GM12875 (cell line): ENCODE measurements at regions not wholly inside any gene's neighbourhood (a gene's known extent, or its start where the extent isn't known, plus 50 kb on each side); places are given as distances from the start of the nearest gene placed in this dataset.

ENCODE experiments used
- H3K4me3 ChIP-seq: one replicate; pipeline ENCODE4 v1.5.1; 2011; ENCODE audit warnings: low read depth, low read length, control low read depth
- TF ChIP-seq, protein P1 (sequence below): IDR thresholded peaks from 2 replicates; pipeline ENCODE4 v1.5.1; 2011; ENCODE audit warnings: low read depth, mild to moderate bottlenecking, control low read depth, inconsistent platforms, low read length, moderate library complexity, borderline replicate concordance; ENCODE audit not compliant: insufficient read depth

DNA sequence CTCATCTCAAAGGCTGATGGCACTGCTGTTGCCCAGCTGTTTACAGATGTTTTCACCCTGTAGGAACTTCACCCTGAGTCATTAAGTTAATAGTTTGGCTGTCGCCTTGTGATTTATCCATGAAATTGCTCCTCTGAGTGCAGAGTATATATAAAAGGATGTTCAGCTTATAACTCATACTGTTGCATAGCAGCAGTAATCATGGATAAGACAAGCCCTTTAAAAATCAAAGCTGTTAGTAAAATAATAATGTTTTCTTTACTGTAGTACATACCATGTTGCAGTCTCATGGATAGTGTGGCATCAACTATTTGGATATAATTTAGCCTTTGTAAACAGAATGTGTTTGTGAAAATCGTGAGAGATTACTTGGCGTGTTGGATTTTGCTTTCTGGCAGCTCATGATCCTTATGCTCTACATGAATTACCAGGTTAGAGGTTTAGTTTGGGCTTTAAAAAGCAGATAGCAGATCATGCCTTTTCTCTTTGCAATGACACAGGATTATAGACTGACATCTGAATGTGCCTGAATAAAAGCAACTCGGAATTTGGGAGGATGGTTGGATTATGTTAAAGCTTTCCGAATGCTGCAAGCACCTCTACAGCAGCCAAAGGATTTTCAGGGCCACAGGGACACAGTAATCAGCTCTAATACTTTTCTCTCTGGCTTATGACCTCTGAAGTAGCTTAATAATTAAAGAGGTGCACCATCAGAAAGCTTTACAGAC, 279.7 kb upstream of the ATP2B1 start:
- TF ChIP-seq, protein P1, sequence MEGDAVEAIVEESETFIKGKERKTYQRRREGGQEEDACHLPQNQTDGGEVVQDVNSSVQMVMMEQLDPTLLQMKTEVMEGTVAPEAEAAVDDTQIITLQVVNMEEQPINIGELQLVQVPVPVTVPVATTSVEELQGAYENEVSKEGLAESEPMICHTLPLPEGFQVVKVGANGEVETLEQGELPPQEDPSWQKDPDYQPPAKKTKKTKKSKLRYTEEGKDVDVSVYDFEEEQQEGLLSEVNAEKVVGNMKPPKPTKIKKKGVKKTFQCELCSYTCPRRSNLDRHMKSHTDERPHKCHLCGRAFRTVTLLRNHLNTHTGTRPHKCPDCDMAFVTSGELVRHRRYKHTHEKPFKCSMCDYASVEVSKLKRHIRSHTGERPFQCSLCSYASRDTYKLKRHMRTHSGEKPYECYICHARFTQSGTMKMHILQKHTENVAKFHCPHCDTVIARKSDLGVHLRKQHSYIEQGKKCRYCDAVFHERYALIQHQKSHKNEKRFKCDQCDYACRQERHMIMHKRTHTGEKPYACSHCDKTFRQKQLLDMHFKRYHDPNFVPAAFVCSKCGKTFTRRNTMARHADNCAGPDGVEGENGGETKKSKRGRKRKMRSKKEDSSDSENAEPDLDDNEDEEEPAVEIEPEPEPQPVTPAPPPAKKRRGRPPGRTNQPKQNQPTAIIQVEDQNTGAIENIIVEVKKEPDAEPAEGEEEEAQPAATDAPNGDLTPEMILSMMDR: no peak

DNA sequence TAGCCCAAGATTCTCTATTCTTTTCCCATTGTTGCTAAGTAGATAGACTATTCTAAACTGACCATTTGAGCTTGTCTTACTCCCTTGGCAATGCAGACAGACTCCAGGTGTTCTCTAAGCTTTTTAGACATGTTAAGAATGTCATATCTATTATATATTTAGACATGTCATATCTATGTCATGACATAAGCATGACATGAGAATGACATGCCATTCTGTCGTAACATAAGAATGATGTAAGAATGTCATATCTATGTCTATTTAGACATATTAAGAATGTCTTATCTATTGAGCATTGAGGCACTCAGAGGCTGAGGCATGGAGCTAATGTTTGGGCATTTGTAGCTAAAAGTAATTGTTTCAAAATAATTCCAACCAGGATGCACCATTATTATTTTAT, 277.3 kb upstream of the ATP2B1 start:
- H3K4me3 ChIP-seq: no peak overlapping the region
- TF ChIP-seq, protein P1: no peak

More for the DNA sequence above, 279.7 kb upstream of the ATP2B1 start:
- no peak overlapping the region for H3K4me3 ChIP-seq

DNA sequence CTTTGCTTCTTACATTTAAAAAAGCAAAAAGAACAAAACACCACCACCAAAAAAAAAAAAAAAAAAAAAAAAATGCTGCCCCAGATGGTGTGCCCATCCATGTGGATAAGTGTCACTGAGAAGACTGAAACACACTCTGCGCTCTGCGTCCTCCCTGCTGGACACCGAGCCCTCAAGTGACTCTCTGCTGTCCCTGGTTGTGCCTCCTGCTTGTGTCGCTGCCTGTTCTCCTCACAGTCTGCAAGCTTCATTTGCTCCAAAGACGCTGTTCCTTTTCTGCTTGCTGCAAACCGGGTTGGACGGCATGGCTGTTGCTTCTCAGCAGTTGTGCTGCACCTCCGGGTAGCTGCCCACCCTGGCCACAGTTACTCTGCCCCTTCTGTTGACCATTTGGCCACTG, 276.2 kb upstream of the ATP2B1 start:
- TF ChIP-seq, protein P1: no peak
- H3K4me3 ChIP-seq: no peak overlapping the region

DNA sequence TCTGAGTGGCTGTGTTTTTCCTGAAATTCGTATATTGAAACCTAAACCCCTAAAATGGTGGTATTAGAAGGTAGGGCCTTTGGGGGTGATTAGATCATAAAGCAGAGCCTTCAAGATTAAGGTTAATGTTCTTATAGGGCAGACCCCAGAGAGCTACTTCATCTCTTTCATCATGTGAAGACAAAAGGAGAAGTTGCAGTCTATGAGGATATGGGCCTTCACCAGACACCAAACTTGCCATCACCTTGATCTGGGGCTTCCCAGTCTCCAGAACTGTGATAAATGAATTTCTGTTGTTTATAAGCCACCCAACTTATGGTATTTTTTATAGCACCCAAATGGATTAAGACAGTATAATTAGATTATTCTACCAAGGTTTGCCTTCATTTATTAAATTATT, 275.0 kb upstream of the ATP2B1 start:
- TF ChIP-seq, protein P1: no peak
- no peak overlapping the region for H3K4me3 ChIP-seq

DNA sequence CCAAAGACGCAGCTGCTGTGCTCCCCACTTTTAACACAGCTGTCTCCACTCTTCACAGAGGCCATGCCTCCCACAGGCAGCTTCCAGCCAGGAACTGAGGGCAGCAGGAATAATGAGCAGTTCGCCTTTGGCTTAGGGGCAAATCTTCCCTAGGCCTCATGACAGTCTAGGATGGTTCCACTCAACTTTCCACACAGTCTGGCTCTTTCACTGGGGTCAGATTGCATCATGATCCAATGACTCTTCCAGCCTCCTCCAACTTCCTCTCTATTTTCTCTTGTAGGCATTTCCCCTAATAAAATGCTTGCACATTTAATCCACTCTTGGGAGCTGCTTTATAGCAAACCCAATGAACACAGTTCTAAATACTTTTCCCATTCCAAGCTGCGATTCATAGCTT, 271.6 kb upstream of the ATP2B1 start:
- no peak overlapping the region for H3K4me3 ChIP-seq
- TF ChIP-seq, protein P1: no peak

DNA sequence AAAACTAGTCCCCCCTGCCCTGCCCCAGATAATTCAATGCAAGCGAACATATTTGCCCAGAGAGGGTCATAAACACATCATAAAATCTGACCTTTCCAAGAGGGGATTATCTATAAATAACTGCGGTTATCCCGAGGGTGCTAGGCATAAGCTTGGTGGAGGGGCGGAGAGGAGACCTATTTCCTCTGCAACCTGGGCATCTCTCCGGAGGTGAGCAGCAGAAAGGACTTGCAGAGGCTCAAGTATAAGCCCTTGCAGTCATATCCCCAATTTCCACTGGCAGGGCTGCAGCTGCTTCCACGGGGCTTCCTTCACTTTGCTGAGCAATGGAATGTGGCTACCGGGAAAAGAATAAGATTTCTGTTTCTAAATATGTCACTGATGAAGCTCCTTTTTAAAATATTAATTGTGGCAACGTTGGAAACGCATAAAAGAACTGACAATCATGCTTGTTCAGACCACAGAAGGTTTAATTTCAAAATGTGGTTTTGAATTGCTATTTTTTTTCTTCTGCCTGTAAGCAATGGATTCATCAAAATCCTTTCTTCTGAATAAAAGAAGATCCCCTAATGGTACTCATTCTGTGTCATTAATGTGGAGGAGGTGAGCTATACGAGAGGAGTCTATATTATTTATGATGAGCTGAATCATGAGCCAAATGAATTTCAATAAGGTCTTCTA, 268.9 kb upstream of the ATP2B1 start:
- no peak overlapping the region for H3K4me3 ChIP-seq
- TF ChIP-seq, protein P1: no peak

DNA sequence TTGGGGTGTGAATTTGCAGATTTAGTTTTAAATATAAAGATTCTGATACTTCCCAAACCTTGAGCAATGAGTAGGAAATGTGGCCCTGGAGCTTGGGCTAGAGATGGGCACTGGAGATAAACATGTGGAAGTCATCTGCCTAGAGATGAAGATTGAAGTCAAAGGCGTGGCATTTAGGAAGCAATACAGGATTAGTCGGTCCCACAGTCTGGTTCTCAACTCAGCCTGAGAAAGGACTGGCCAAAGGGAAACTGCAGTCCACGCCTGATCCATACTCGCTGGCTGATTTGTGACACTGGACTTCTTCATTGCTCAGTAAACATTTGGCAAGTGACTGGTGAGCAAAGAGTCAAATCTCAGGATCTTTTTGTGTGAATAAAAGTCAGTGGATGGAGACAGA, 268.2 kb upstream of the ATP2B1 start:
- TF ChIP-seq, protein P1: no peak
- no peak overlapping the region for H3K4me3 ChIP-seq
